GM18502 (cell line): ENCODE measurements at regions not wholly inside any gene's neighbourhood (a gene's known extent, or its start where the extent isn't known, plus 50 kb on each side); places are given as distances from the start of the nearest gene placed in this dataset.

Experiments used
- ATAC-seq: cut with Tn5 transposase; IDR thresholded peaks from one replicate; pipeline ENCODE4 v1.9.1; 2021; ENCODE audit warnings: mild to moderate bottlenecking; ENCODE audit not compliant: unreplicated experiment, poor library complexity

DNA sequence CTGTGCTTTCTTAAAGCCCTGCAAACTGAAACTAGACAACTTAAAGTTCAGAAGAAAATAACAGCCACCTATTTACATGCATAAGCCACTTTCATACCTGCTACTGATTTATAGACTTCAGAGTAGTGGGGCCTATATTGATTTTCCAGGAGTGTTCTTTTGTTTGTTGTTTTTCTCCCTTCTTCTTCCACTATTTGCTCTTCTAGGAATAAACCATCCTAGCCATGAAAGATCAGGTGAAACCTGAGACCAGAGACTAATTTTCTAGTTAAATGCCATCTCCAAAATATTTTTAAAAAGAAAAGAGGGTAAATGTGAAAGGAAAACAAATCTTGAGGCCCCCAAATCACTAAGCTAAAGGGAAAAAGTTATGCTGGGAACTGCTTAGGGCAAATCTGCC, 72.4 kb upstream of the C1GALT1 start:
- no peak for ATAC-seq

DNA sequence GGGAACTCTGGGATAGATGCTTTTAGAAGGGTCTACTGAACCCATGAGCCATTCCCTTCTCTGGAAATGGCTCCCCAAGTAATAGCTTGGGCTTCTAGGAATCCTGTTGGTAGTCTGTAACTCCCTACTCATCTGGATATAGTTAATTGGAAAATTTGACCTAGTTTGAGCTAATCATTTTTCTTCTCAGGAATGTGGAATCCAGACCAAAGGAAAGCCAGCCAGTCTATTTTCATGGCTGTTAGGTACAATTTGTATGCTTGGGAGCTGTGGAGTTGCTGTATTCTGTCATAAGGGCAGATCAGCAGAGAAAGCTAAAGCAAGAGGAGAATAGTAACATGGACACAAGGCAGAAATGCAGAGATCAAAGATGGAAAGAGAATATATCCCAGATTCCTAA, 71.6 kb upstream of the C1GALT1 start:
- ATAC-seq, result no peak

DNA sequence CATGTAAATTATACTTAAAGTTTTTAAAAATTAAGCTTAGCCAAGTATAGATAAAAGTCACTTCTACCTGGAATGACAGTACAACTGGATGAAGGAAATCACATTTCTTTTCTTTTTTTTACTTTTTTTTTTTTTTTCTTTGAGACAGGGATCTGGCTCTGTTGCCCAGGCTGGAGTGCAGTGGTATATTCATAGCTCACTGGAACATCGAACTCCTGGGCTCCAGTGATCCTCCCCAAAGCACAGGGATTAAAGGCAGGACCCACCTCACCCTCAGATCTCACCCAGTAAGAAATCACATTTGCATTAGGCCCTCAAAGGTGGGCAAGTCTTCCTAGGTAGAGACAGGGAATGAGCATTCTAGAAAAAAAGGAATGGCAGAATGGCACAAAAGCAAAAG, 69.5 kb upstream of the C1GALT1 start:
- no peak for ATAC-seq

DNA sequence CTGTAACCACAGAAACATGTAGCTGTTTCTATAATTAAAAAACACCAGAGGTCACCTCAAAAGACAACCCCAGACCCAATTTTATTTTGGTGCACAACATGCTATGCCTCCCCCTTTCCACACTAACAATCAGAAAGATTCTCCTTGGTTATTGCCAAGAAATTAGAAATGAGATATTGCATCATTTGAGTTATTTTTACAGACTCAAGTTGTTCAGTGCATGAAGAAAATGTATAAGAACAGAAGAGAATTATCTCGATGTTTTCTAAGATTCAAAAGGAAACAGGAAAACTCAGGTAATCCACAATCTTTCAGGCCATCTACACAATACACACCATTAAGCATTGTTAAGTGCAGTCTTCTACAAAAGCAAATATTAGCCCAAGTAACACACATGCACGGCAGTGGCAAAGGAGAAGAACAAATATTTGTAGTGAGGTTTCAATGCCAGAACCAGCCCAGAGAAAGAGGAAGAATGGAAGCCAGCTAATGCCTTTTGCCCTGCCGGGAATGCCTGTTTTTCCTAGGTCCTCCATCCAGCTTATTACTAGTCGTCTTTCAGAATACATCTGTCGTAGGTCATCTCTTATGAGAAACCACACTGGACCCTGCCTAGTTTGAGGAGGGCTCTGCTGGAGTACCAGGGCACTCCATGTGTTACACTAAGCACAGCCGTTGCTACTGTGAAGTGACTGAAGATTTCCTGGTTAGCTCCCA, 67.6 kb upstream of the C1GALT1 start:
- ATAC-seq, result no peak

DNA sequence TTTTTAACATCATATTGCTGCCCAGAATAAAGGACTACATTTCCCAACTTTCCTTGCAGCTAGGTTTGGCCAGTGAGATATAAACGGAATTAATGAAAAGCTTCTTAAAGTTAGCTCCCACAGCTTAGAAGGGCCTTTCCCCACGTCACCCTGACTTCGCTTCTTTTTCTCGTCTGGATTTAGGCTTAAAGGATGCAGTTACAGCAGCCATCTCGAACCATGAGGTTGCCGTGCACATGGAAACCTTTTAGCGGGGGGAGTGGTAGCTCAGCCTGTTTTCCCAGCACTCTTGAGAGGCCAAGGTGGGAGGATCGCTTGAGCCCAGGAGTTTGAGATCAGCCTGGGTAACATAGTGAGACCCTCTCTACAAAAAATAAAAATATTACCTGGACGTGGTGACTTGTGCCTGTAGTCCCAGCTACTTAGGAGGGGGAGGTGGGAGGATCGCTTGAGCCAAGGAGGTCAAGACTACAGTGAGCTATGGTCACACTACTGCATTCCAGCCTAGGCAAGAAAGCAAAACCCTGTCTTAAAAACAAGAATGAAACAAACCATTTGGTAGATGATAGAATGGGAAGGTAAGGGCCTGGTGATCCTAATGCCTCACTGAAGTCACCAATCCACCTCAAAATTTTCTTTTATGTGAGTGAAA, 64.3 kb upstream of the C1GALT1 start:
- no peak for ATAC-seq

DNA sequence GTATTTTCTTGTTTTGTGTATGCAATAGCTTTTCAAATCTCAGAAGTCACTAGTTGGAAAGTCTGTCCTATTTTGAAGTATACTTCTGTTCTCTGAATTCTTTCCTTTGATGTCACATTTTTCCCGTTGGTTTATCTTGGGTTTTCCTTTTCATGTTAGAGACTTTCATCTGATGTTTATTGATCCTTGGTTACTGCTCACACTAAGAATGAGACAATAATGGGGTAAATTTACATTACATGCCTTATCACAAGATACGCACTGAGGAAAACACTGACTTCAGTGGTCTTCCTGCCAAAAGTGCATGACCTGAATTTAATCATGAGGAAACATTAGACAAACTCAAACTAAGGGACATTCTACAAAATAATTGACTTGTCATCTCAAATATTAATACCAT, 63.5 kb upstream of the C1GALT1 start:
- ATAC-seq, result no peak

DNA sequence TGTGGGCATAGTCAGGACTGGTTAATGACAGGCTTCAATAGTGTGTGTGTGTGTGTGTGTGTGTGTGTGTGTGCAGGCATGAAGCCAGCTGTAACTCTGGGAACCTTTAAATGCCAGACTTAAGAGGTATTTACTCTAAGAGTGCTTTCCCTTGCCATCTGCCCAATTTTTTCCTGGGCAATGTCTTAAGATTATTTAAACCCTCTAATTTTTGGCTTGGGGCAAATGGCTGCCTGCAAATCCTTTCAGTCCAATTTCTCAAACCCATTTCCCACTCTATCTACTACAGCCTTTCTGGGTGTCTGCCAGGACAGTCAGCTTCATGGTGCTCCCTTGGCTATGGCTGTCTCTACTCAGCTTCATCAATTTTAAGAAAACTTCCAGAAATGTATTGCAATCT, 62.6 kb upstream of the C1GALT1 start:
- no peak for ATAC-seq

DNA sequence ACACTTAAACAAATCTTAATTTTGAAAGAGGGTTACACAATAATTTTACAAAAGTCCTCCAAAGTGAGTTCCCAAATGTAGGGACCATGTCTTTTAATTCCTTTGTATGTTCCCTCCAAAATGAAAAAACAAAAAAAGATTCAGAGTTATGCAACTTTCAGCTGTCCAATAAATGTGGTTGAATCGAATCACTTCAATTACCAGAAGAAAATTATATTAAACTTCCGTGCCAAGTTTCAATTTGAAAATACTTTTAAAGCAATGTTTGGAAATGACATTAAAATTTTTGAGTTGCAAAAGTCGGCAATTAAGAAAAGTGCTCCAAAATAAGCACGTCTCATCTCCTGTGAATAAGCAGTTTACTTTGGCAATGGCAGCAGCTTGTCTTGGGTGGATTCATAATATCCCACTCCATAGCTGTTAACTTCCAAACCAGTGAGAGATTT, 60.3 kb upstream of the C1GALT1 start:
- ATAC-seq, result no peak

DNA sequence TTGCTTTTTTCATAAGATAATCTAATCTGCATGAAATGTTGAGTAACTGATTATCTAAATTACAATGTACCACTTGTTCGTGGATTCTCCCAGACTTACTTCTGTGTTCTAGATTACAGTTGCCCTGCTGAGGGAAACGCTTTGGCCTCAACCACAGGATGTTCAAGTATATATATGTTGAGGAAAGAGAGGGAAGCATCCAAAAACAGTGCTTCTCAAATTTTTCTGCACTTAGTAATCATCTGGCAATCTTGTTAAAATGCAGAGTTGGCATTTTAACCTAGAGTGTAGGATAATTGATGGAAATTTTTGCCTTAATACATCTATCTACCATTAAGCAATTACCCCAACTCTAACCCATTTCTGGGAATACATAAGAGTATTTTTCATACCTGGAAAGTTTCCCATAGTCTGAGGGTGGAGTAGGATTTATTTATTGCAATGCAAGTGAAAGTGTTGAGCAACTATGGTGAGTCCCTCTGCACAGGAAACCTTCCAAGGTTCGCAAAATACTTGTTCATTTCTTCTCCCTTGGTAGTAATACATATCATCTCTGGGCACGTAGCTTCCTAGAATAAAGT, 59.6 kb upstream of the C1GALT1 start:
- no peak for ATAC-seq

DNA sequence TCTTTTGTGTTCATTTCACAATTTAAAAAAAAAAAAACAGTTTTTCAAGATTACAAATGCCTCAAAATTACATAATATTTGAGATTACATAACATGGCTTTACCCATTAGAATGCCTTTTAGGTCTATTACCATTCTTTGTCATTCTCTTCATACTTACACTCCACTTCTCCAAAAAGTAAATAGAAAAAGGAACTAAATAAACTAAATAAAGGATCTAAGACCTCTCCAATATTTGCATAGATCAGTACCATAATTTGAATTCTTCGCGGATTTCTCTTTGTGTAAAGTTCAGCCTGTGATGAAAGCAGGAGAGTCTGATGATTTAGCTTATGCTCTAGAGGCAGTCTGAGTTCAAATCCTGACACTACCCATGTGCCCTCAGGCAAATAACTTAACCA, 56.4 kb upstream of the C1GALT1 start:
- no peak for ATAC-seq

DNA sequence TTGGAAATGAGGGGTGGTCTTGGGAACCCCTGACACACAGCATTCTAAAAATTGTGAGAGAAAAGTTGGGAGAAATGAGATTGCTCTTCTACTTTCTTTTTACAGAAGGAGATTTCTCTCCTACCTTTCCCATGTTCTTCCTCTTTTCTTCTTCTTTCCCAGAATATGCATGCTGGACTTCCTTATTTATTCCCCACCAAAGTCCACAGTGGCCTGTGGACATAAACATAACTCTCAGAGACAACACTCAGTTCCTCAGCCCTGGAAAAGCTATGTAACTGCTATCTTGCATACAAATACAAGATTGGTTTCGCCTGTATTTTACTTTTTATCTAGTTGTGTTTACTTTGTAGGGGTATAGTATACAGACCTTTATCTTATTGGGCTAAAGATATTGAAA, 54.6 kb upstream of the C1GALT1 start:
- no peak for ATAC-seq

DNA sequence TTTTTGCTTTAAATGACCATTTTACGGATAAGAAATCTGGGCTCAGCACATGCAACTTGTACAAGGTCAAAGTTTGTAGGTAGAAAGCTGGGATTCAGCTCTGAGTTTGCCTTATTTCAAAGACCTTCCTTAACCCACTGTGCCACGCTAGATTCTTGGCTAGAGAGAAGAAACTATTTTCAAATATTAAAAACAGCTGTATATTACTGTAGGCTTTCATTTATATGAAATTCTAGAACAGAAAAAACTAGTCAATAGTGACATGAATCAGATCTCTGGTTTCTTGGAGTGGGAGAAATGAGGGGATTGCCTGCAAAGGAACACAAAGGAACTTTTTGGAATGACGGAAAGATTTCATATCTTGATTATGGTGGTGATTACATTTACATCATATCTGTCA, 53.0 kb upstream of the C1GALT1 start:
- no peak for ATAC-seq

DNA sequence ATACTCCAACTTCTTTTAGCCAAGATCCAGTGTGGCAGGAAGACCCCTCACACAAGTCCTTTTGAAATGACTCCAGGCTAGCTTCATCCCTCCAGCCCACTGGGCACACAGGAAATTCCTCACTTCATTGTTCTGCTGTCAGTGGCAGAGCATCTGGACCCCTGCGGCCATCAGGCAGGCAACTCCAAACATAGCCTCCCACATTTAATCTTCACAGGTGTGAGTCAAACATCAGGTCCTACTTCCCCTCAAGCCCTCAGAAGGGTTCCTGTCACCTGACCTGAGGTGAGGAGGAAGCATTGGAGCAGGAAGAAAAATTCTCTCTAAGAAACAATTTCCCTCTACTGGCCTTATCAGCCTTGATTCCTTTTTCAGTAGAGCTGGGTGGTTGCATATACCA, 51.1 kb upstream of the C1GALT1 start:
- no peak for ATAC-seq
